Ovary (tissue), 3 donors: ENCODE measurements at regions not wholly inside any gene's neighbourhood (a gene's known extent, or its start where the extent isn't known, plus 50 kb on each side); places are given as distances from the start of the nearest gene placed in this dataset.

Experiments used
- CTCF ChIP-seq, 3 donors: fragments of 450-650 bp in 2 of 3; fragments of 200-600 bp in 1 of 3; IDR thresholded peaks; one replicate each; pipeline versions ENCODE4 v1.5.1 to v1.8.0; 2016 to 2022; ENCODE audit warnings: antibody characterized with exemption in 3 of 3, mild to moderate bottlenecking in 1 of 3
- EP300 ChIP-seq: sonication (generic); formaldehyde crosslinking; IDR thresholded peaks from one replicate; pipeline ENCODE4 v1.6.1; 2017; ENCODE audit warnings: antibody characterized with exemption
- donor health status: DM: no; HTN: no; CAD: no.

- TF ChIP-seq EP300: no peak
- TF ChIP-seq CTCF (IDR thresholded peaks at IDR 0.05): no peak
Observed at GRCh38 chr12:124668602-124669001, 101.2 kb upstream of the NCOR2 start.
